C4-2B (cell line): ENCODE measurements at regions not wholly inside any gene's neighbourhood (a gene's known extent, or its start where the extent isn't known, plus 50 kb on each side); places are given as distances from the start of the nearest gene placed in this dataset.

Source experiments
- CTCF ChIP-seq: fragments of 450-650 bp; conservative IDR thresholded peaks from 2 replicates; pipeline ENCODE4 v1.5.1; 2017; ENCODE audit warnings: mild to moderate bottlenecking
- ZFX ChIP-seq: fragments of 450-650 bp; IDR thresholded peaks from 2 replicates; pipeline ENCODE4 v1.6.1; 2017

DNA sequence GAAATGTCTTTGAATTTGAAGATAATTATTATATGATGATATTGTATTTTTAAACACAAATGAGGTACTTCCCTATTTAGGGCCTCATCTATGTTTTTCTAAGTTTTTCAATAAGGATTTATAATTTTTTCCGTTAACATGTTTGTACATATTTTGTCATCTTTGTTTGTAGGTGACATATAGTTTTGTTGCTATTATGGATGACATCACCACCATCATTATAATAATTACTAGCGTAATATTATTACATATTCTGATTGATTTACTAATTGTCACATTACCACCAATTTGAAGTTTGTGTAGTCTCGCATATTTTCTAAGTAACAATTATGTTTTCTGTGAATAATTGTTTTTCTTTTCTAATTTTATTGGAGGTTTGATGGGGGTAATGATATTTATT lies 147.2 kb upstream of the DAAM1 start:
- TF ChIP-seq CTCF (no peak), ZFX (no peak)
